ENCODE measurements at regions not wholly inside any gene's neighbourhood (a gene's known extent, or its start where the extent isn't known, plus 50 kb on each side); places are given as distances from the start of the nearest gene placed in this dataset.
"Not testable (repeated sequence)": the region's sequence is repeated elsewhere in the genome, so short reads cannot be mapped to it uniquely, and the experiment has no call there.

DNA sequence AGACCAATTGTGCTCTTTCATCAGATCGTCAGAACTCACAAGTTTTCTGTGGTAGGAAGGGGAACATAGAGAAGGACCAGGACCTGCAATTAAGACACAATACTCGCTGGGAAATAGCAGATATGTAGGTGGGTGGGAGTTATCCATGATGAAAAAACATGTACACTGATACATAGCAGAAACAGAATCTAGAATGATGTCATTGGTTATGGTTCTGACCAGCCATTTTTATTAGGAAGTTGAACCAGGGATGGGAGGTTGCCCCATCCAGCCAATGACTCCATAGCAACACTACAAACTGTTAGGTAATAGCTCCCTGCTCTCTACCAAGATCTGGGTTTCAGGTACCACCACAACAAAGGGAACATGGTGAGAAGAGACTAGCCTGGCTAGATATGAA is 393.5 kb upstream of the PBX1 start (continued):
- no peak for TF ChIP-seq RFX5 (IDR thresholded peaks at IDR 0.05; ENCODE audit: low read length)

DNA sequence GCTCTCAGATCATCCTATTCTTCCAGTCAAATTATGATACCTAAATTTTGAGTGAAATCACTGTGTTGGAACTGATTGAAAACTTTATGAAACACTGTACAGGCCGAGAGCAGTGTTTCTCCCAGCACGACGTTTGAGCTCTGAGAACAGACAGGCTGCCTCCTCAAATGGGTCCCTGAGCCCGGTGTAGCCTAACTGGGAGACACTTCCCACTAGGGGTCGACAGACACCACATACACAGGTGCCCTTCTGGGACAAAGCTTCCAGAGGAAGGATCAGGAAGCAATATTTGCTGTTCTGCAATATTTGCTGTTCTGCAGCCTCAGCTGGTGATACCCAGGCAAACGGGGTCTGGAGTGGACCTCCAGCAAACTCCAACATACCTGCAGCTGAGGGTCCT is 392.5 kb upstream of the PBX1 start:
- H3K4me1 ChIP-seq (ENCODE audit: control insufficient read depth in 1 of 2, insufficient read depth in 2 of 2, low read depth in 1 of 2, low read length in 1 of 2); H3K79me2 ChIP-seq (ENCODE audit: insufficient read depth); H3K9me3 ChIP-seq; POLR2A ChIA-PET; H3K36me3 ChIP-seq (replicated peaks in 1 of 2; ENCODE audit: control insufficient read depth in 1 of 2, insufficient read depth in 2 of 2, low read length in 1 of 2); H3F3A ChIP-seq (replicated peaks; ENCODE audit: insufficient read depth); H3K9me2 ChIP-seq; H3K4me3 ChIP-seq (ENCODE audit: low read depth in 2 of 2, low read length in 1 of 2); H3K27me3 ChIP-seq (ENCODE audit: insufficient read depth); H3K27ac ChIP-seq (ENCODE audit: low read depth in 2 of 2, low read length in 1 of 2); H3K9ac ChIP-seq; H2AFZ ChIP-seq (ENCODE audit: low read depth); H4K20me1 ChIP-seq (ENCODE audit: insufficient read depth); H3K4me2 ChIP-seq: not testable (repeated sequence)
- WGBS (ENCODE audit: low lambda C conversion rate): 14% methylated on average over 6 of the region's 6 CpGs
- TF ChIP-seq RAD21 (IDR thresholded peaks at IDR 0.05; ENCODE audit: low read length) (peak; percentile 58), SMC3 (IDR thresholded peaks at IDR 0.05; ENCODE audit: low read depth, low read length) (peak; percentile 45; the same call in 1 of the 2 replicates)
- TF ChIP-seq, protein P1, sequence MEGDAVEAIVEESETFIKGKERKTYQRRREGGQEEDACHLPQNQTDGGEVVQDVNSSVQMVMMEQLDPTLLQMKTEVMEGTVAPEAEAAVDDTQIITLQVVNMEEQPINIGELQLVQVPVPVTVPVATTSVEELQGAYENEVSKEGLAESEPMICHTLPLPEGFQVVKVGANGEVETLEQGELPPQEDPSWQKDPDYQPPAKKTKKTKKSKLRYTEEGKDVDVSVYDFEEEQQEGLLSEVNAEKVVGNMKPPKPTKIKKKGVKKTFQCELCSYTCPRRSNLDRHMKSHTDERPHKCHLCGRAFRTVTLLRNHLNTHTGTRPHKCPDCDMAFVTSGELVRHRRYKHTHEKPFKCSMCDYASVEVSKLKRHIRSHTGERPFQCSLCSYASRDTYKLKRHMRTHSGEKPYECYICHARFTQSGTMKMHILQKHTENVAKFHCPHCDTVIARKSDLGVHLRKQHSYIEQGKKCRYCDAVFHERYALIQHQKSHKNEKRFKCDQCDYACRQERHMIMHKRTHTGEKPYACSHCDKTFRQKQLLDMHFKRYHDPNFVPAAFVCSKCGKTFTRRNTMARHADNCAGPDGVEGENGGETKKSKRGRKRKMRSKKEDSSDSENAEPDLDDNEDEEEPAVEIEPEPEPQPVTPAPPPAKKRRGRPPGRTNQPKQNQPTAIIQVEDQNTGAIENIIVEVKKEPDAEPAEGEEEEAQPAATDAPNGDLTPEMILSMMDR (IDR thresholded peaks at IDR 0.05): peak; percentile 39
- CTCF ChIA-PET: interaction anchor here (0.9 to 2.2 kb wide), 12 partner anchors 10 to 907 kb away, joined by 3 to 40 read pairs (median 4); no protein-coding TSS in a partner anchor
- peak; percentile 3 for DNase-seq

DNA sequence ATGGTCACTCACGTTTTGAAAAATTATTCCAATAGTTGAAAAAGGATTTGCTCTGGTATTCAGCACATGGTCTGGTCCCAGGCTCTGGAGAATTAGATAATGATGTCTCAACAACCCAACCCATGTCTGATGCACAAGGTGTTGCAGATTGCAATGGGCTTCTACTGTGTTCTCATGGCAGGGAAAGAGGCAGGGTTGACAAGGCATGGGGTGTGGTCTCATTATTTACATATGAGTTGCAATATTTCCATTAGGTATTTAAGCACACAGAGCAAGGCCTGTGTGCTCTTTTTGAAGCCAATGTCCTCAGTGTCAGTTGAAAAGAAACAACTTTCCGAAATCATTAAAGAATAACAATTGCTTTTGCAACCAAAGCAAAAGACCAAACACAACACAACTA is 381.9 kb upstream of the PBX1 start:
- Histone ChIP-seq H3K4me2 (no peak overlapping the region), H3K4me1 (ENCODE audit: control insufficient read depth in 1 of 2, insufficient read depth in 2 of 2, low read depth in 1 of 2, low read length in 1 of 2) (no peaks in the 10 kb centered on the region), H3K27ac (ENCODE audit: low read depth in 2 of 2, low read length in 1 of 2) (no peak overlapping the region), H3K27me3 (ENCODE audit: insufficient read depth) (no peaks in the 10 kb centered on the region), H3K79me2 (ENCODE audit: insufficient read depth) (no peaks in the 10 kb centered on the region), H3K9ac (no peak overlapping the region), H3K4me3 (ENCODE audit: low read depth in 2 of 2, low read length in 1 of 2) (no peak overlapping the region), H4K20me1 (ENCODE audit: insufficient read depth) (no peaks in the 10 kb centered on the region), H3F3A (replicated peaks; ENCODE audit: insufficient read depth) (no peaks in the 10 kb centered on the region), H2AFZ (ENCODE audit: low read depth) (no peak overlapping the region), H3K9me3 (no peaks in the 10 kb centered on the region), H3K36me3 (replicated peaks in 1 of 2; ENCODE audit: control insufficient read depth in 1 of 2, insufficient read depth in 2 of 2, low read length in 1 of 2) (no peaks in the 10 kb centered on the region), H3K9me2 (no peaks in the 10 kb centered on the region)
- ChIA-PET CTCF (no interaction called here), POLR2A (no interaction called here)
- WGBS (ENCODE audit: low lambda C conversion rate): 13% methylated on average over 2 of the region's 2 CpGs
- DNase-seq: no peak
- no peak for TF ChIP-seq TEAD4 (IDR thresholded peaks at IDR 0.05; ENCODE audit: borderline replicate concordance, insufficient read depth)
- TF ChIP-seq, protein P2, sequence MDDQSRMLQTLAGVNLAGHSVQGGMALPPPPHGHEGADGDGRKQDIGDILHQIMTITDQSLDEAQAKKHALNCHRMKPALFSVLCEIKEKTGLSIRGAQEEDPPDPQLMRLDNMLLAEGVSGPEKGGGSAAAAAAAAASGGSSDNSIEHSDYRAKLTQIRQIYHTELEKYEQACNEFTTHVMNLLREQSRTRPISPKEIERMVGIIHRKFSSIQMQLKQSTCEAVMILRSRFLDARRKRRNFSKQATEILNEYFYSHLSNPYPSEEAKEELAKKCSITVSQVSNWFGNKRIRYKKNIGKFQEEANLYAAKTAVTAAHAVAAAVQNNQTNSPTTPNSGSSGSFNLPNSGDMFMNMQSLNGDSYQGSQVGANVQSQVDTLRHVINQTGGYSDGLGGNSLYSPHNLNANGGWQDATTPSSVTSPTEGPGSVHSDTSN (IDR thresholded peaks at IDR 0.05): no peak
- TF ChIP-seq, protein P3, sequence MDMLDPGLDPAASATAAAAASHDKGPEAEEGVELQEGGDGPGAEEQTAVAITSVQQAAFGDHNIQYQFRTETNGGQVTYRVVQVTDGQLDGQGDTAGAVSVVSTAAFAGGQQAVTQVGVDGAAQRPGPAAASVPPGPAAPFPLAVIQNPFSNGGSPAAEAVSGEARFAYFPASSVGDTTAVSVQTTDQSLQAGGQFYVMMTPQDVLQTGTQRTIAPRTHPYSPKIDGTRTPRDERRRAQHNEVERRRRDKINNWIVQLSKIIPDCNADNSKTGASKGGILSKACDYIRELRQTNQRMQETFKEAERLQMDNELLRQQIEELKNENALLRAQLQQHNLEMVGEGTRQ (IDR thresholded peaks at IDR 0.05; ENCODE audit: borderline replicate concordance, low read depth, low read length): no peak
- no peak for TF ChIP-seq RCOR1 (IDR thresholded peaks at IDR 0.05; ENCODE audit: low read length)
- no peak for TF ChIP-seq CHD2 (IDR thresholded peaks at IDR 0.05; ENCODE audit: low read length, partially characterized antibody)
- TF ChIP-seq, protein P4, sequence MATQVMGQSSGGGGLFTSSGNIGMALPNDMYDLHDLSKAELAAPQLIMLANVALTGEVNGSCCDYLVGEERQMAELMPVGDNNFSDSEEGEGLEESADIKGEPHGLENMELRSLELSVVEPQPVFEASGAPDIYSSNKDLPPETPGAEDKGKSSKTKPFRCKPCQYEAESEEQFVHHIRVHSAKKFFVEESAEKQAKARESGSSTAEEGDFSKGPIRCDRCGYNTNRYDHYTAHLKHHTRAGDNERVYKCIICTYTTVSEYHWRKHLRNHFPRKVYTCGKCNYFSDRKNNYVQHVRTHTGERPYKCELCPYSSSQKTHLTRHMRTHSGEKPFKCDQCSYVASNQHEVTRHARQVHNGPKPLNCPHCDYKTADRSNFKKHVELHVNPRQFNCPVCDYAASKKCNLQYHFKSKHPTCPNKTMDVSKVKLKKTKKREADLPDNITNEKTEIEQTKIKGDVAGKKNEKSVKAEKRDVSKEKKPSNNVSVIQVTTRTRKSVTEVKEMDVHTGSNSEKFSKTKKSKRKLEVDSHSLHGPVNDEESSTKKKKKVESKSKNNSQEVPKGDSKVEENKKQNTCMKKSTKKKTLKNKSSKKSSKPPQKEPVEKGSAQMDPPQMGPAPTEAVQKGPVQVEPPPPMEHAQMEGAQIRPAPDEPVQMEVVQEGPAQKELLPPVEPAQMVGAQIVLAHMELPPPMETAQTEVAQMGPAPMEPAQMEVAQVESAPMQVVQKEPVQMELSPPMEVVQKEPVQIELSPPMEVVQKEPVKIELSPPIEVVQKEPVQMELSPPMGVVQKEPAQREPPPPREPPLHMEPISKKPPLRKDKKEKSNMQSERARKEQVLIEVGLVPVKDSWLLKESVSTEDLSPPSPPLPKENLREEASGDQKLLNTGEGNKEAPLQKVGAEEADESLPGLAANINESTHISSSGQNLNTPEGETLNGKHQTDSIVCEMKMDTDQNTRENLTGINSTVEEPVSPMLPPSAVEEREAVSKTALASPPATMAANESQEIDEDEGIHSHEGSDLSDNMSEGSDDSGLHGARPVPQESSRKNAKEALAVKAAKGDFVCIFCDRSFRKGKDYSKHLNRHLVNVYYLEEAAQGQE (IDR thresholded peaks at IDR 0.05; ENCODE audit: low read depth, low read length): no peak
- TF ChIP-seq, protein P1 (IDR thresholded peaks at IDR 0.05): no peak
- no peak for TF ChIP-seq NFIC (IDR thresholded peaks at IDR 0.05; ENCODE audit: borderline replicate concordance)
- TF ChIP-seq FOSL2 (IDR thresholded peaks at IDR 0.05; ENCODE audit: borderline replicate concordance, low read depth): no peak
- TF ChIP-seq, protein P5, sequence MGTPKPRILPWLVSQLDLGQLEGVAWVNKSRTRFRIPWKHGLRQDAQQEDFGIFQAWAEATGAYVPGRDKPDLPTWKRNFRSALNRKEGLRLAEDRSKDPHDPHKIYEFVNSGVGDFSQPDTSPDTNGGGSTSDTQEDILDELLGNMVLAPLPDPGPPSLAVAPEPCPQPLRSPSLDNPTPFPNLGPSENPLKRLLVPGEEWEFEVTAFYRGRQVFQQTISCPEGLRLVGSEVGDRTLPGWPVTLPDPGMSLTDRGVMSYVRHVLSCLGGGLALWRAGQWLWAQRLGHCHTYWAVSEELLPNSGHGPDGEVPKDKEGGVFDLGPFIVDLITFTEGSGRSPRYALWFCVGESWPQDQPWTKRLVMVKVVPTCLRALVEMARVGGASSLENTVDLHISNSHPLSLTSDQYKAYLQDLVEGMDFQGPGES (IDR thresholded peaks at IDR 0.05; ENCODE audit: low read depth, low read length): no peak

Measured in SK-N-SH (cell line).